Keratinocyte (primary cell): ENCODE measurements at regions not wholly inside any gene's neighbourhood (a gene's known extent, or its start where the extent isn't known, plus 50 kb on each side); places are given as distances from the start of the nearest gene placed in this dataset.

Experiments
- EZH2 ChIP-seq: IDR thresholded peaks from one replicate; pipeline ENCODE4 v1.6.1; 2012; ENCODE audit warnings: inconsistent platforms, mild to moderate bottlenecking, low read length, moderate library complexity
- TF ChIP-seq, protein P1 (sequence below), 3 experiments: IDR thresholded peaks in 1 of 3; conservative IDR thresholded peaks in 1 of 3; optimal IDR thresholded peaks in 1 of 3; 2 replicates in 2 of 3; 3 replicates in 1 of 3; pipeline versions ENCODE3 to v1.5.1; 2011; ENCODE audit warnings: low read length in 3 of 3, mild to moderate bottlenecking in 3 of 3, moderate library complexity in 2 of 3, control low read depth in 1 of 3, inconsistent platforms in 1 of 3; ENCODE audit not compliant: insufficient read depth in 2 of 3; ENCODE audit errors: extremely low read depth in 1 of 3

DNA sequence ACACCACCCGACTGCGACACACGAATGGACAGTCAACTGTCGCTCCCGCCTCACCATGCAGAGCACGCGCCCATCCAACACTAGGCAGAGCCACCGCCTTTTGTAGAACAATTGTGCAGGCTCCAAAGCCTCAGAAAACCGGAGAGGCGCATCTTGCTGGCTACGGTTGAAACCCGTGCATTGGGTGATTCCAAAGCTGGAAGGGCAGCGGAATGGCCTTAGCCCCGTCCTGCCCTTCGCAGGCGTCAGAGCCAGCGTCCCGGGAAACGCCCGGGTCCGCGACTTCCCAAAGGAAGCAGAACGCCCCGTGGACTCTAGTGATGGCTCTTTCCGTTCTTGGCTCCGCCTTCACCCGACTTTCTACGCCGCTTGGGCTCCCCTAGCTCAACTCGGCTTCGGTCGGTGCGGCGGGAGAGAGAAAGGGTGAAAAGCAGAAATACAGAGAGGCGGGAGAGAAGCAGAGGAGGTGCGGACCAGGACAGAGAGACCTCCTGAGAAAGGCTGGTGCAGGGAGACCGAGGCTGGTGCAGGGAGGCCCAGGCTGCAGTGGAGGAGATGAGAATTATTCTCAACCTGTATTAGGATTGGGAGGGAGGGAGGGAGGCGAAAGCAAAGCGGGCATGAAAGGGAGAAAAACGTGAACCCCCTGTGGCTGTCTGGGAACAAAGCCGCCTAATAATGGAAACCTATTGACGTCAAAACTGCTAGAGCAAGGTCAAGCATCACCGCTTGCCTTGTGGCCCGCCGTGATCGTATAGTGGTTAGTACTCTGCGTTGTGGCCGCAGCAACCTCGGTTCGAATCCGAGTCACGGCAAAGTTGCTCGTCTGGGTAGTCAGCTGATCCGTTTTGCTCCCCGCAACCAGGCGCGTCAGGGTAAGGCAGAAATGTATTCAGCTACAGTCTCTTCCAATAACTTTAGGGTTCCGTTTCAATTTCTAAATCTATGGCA lies 99.5 kb downstream of the PRKAB2 start:
- TF ChIP-seq EZH2, result peak; percentile 77
- TF ChIP-seq, protein P1, sequence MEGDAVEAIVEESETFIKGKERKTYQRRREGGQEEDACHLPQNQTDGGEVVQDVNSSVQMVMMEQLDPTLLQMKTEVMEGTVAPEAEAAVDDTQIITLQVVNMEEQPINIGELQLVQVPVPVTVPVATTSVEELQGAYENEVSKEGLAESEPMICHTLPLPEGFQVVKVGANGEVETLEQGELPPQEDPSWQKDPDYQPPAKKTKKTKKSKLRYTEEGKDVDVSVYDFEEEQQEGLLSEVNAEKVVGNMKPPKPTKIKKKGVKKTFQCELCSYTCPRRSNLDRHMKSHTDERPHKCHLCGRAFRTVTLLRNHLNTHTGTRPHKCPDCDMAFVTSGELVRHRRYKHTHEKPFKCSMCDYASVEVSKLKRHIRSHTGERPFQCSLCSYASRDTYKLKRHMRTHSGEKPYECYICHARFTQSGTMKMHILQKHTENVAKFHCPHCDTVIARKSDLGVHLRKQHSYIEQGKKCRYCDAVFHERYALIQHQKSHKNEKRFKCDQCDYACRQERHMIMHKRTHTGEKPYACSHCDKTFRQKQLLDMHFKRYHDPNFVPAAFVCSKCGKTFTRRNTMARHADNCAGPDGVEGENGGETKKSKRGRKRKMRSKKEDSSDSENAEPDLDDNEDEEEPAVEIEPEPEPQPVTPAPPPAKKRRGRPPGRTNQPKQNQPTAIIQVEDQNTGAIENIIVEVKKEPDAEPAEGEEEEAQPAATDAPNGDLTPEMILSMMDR (optimal IDR thresholded peaks at IDR 0.05 in 1 of 3, IDR thresholded peaks at IDR 0.05 in 1 of 3, conservative IDR thresholded peaks at IDR 0.05 in 1 of 3; ENCODE audit: extremely low read depth in 1 of 3, insufficient read depth in 2 of 3, low read length in 3 of 3), result no peak
